ENCODE measurements at regions not wholly inside any gene's neighbourhood (a gene's known extent, or its start where the extent isn't known, plus 50 kb on each side); places are given as distances from the start of the nearest gene placed in this dataset.

GRCh38 chr15:29207027-29207757 is 62.4 kb downstream of the NSMCE3 start:
- TF ChIP-seq CTCF (IDR thresholded peaks at IDR 0.05) (no peak), POLR2A (IDR thresholded peaks at IDR 0.05) (no peak), EP300 (IDR thresholded peaks at IDR 0.05) (no peak), POLR2AphosphoS5 (IDR thresholded peaks at IDR 0.05) (no peak)
